ENCODE measurements at regions not wholly inside any gene's neighbourhood (a gene's known extent, or its start where the extent isn't known, plus 50 kb on each side); places are given as distances from the start of the nearest gene placed in this dataset.

GRCh38 chr2:26530696-26531095, 52.8 kb upstream of the OTOF start:
- H3K4me3 ChIP-seq (ENCODE audit: low read depth, low read length) = no peak overlapping the region
- peak; percentile 28 for DNase-seq (ENCODE audit: low read depth)

GRCh38 chr2:26530240-26530540, 52.3 kb upstream of the OTOF start:
- no peak for DNase-seq (ENCODE audit: low read depth)
- H3K4me3 ChIP-seq (ENCODE audit: low read depth, low read length) = no peak overlapping the region

GRCh38 chr2:26529406-26530239, 51.7 kb upstream of the OTOF start:
- H3K4me3 ChIP-seq (ENCODE audit: low read depth, low read length) = no peak overlapping the region
- DNase-seq (ENCODE audit: low read depth) = no peak

GRCh38 chr2:26528836-26529235, 50.9 kb upstream of the OTOF start:
- H3K4me3 ChIP-seq (ENCODE audit: low read depth, low read length) = no peak overlapping the region
- no peak for DNase-seq (ENCODE audit: low read depth)

- no peak for DNase-seq (ENCODE audit: low read depth)
- H3K4me3 ChIP-seq (ENCODE audit: low read depth, low read length) = no peak overlapping the region
These were observed 50.0 kb upstream of the OTOF start for GRCh38 chr2:26527726-26528585.
